OCI-M2 (cell line): ENCODE measurements at regions not wholly inside any gene's neighbourhood (a gene's known extent, or its start where the extent isn't known, plus 50 kb on each side); places are given as distances from the start of the nearest gene placed in this dataset.

Experiments used
- DNase-seq: peaks from one replicate; lab custom pipeline; 2025; ENCODE audit not compliant: unreplicated experiment; lab: John Stamatoyannopoulos, UW

DNA sequence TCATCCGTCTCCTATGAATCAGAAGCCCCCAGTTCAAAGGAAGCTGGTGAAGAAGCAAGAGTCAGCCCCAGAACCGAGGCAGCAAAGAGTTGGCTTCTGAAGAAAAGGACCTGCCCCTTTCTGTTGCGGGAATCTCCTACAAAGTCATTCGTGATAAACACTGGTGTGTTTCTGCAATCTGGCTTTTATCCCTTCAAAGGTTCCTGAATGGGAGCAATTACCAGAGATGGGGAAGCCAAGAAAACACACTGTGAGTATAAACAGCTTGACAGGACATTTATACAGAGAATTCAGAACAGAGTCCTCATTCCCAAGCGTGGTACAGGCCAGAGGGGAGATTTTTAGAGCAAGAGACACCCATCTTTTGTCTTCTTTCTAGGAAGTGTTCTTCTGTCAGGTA is 226.8 kb upstream of the LNX1 start:
- DNase-seq, result no peak

DNA sequence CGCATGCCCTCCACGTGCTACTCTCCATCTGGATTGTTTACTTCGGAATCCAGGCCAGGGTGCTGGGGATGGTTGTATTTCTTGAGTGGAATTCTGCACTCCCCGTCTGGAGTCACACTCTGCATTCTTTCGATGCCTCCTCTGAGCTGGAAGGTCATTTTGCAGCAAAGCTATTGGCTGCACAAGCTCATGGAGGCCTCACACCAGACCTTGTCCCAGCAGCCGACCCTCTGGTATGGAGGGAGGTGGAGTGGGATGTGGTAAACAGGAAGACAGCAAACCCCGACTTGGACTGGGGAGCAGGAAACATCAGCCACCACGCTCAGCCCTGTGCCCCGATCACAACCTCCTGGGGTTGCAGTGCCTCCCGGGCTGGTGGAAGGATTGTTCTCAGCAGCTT is 225.3 kb upstream of the LNX1 start:
- DNase-seq, result no peak

DNA sequence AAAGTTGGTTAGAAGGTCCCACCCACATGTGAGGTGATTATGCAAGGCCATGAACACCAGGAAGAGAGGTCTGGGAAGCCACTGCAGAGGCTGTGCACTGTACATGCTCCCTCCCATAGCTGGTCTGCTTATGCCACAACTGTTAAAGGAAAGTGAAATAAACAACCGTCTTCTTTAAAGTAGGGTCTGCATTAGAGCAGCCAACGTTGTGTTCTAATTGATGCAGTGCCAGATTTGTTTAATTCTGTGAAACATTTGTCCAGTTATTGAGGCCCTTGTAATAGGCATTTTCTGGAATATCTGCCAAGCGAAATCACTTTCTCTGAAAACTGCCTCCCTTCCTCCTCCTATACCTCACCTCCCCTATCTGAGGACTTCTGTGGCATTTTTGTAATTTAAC is 224.0 kb upstream of the LNX1 start:
- no peak for DNase-seq

DNA sequence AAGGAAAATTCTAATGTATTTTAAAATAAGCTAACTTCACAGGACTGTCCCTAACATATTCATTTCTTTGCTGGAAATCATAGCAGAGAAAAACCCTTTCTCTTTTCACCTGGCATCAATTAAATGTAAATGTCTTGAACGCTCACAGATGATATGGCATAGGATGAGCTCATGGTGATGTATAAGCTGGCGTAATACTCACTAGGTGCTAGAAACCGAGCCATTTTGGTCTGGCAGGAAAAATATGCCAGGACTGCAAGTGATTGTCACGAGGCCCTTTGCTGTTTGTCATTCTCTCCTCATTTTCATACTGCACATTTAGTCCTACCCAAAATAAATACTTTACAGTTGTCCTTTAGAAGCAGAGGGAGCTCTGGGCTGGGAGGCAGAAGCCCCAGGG is 222.7 kb upstream of the LNX1 start:
- no peak for DNase-seq

DNA sequence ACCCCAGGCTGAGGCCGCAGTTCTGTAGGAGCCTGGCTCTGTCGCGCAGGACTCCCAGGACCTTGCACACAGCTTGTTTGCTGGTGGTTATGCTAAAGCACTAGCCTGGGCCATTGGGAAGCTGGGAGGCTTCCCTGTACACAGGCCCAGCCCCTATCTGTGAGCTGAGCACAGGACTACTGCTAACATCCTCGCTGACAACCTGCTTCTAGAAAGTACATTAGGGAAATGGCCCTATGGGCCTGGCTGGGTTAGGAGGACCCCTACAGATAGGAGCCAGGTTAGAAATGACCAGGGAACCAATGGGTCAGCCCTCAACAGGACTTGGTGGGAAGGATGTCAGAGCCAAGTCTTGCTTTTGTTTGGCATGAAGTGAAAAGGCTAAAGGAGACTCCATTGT is 219.4 kb upstream of the LNX1 start:
- DNase-seq, result no peak

DNA sequence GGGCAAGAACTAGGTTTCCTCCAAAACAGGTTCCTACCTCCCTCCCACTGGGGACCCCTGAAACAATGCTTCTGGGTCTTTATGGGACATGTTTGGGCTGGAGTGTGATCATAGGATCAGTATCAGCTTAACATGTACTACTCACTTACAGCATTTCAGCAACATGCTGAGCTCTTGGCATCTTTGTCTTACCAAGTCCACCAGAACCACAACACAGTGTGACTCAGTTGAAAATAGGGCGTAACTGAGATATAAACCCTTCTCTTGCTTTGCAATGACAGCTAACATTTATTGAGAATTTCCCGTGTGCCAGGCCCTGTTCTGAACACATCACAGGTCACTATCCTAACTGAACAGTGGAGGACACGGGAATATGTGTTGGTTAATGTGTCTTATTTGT is 218.5 kb upstream of the LNX1 start:
- no peak for DNase-seq

DNA sequence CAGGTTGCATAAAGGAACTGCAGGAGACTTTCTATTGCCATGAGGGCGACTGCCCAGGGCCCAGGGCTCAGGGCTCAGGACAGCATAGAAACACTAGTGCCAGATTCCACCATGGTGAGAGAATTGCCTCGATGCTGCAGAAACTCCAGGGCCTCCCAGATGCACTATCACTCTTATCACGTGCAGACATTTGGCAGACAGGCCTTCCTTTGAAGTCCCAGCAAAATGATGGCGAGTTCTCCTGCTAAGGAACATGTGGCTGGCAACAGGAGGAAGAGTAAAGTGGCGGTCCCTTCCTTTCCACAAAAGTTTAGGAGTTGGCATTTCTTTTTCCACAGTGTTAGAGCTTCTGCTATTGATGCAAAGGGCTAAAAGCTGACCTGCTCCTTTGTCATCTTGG is 214.0 kb upstream of the LNX1 start:
- DNase-seq, result no peak

DNA sequence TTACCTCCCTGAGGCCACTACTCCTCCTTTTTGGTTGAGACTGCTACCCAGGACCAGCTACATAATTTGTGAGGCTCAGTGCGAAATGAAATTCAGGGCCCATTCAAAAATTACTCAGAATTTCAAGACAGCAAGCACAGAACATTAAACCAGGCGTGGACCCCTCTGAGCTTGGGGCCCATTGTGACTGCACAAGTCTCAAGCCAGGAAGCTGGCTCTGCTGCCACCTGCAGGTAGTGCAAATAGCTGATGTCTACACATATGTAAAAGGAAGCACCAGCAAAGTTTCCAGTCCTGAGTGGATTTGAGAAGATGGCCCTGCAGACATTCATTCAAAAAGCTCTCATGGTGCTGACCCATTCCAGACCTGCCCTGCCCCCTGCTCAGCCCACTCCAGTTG is 213.4 kb upstream of the LNX1 start:
- DNase-seq, result no peak

DNA sequence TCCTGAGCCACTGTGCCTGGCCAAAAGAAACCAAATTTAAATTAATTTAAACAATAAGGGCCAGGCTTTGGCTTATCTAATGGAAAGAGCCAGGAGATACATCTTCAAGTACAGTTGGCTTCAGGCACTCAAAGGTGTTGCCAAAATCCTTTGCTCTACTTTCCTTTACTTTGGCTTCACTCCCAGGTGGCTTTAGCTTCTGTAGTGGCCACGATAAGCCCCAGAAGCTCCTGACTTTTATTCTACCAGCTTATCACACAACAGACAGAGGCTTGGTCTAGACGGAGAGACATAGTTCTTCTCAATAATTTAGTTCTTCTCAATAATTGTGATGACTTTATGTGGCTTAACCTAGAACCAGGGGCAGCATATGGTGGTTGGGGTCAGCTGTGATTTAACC is 211.2 kb upstream of the LNX1 start:
- DNase-seq, result no peak

DNA sequence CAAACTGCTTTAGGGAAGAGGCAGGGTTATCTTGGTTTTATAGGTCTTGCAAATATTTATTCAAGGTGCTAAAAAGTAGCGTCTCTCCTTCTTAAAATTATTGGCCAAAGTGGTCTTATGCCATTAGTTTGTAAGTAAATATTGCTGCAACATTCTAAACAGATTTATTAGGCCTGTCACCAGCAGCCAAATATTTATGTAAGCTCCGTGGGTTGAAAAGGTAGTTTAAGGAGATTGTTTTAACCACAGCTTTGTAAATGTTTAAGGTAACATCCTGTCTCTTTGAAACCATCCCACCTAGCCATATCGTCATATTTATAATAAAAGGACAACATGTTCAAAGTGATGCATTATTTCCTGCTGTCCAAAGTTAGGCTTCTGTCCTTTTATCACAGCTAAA is 210.1 kb upstream of the LNX1 start:
- no peak for DNase-seq

DNA sequence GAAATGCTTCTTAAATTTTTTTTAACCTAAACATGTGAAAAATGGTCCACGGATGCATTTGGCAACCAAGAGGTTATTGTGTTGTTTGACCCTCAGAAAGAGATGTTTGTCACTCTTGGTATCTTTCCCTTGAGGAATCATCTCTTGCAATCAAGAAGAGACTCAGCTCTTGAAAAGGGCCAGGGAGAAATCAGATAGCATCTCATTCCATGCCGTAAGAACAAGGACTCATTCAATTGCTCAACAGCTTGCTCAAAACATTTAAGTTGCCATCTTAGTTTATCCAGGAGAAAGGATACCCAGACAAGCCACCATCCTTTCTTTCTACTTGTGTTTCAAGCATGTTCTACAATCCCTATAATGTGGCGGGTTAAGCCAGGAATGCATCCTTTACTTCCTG is 209.5 kb upstream of the LNX1 start:
- no peak for DNase-seq

DNA sequence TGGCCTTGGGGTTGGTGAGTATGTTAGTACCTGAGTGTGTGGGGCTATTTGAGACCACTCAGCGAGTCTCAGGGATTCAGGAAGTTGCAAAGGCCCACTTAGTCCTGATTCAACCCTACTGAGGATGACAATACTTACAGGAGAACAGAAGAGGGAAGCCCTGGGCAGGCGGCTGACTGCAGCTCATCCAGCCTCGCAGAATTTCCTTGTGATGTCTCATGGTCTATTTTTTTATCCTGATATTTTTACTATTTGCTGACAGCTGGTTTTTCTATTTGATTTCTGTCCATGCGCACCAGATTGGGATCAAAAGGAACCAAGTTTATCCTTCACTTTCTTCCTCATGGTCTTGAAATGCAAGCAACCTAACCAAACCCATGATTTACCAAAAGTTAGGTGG is 201.8 kb upstream of the LNX1 start:
- DNase-seq, result no peak

DNA sequence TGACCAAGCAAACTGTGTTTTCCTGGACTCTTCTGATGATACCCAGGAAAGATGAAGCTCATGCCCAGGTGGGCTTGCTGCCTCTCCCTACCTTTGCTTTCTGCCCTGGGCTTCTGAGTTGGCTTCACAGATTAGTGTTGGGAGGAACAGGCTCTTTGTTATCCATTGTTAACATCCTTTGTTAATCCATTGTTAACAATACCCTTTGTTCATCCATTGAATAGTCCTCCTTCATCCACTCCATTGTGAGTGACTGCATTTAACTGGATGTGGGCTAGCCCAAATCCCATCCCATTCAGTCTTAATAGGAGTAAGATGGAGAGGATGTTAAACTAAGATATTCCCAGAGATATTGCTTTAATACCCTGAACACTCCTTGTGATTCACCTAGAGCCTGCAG is 199.0 kb upstream of the LNX1 start:
- DNase-seq, result no peak

DNA sequence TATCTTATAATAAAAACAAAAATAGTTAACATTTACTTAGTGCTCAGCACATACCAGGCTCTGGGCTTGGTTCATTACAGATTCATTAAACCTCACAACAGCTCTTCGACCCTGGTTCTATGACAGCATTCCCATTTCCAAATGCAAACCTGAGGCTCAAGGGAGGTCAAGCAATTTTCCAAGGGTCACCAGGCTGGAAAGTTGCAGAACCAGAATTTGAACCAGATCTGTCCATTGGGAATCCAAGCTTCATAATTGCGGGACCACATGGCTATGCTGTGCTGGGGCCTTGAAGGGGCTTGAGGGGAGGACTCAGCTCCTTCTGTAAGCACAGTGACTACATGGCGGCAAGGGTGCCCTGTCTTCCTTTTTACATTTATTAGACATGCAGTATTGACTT is 197.3 kb upstream of the LNX1 start:
- no peak for DNase-seq

DNA sequence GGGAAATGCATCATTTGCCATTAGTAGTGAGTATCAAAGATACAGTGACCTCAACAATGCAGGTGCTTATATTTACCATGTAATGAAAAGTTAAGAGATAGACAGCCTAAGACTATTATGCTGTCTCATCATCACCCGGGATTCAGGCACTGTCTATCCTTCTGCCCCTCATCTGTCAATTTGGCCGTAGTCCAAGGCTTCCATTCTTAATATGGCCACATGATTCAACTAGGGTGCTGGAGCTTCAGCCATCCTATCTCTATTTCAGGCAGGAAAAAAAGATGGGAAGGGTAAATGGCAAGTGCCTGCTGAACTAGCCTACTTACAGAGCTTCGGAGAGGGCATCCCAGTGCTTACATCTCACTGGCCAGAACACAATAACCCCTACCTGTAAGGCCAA is 196.7 kb upstream of the LNX1 start:
- DNase-seq, result no peak

DNA sequence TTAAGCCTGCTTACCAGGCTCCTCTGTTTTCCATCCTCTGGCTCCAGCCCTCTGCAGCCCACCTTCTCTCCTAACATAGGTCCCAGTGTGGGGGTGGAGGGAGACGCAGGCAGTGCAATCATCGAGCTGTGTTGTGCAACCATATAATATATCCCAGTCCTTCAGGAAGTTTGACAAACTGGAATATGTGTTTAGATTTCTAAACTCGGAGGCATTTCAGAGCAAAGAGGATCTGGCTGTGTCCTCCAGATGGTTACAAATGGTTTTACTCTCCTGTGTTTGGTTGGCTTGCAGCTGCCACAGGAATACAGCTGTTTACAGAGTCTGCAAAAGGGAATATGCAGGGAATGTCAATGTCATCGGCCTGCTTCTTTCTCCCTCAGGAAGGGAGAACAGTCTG is 195.3 kb upstream of the LNX1 start:
- DNase-seq, result no peak

DNA sequence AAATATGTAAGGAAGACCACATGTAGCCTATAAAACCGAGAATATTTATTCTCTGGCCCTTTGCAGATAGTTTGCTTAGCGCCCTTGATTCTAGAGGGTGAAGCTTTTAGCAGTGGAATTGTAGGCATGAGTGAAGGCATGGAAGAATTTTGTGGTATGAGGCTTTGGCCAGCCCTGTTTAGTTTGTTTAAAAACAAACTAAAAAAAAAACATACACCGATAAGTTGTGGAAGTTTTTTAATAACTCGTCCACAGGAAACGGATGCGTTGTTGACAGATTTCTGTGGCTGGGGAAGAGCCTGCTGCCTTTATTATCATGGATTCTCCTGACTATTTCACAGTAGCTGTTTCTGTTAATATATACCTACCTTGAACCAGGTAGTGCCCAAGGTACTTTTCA is 194.7 kb upstream of the LNX1 start:
- no peak for DNase-seq

DNA sequence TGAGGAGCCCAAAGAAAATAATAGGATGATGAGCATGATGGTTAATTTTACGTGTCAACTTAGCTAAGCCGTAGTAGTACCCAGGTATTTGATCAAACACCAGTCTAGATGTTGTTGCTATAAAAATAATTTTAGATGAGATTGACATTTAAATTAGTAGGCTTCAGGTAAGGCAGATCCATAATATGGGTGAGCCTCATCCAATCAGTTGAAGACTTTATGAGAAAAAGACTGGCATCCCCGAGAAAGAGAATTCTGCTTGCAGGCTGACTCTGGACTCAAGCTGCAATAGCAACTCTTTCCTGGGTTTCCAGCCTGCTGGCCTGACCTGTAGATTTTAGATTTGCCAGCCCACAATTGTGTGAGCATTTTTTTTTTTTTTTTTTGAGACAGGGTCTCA is 192.8 kb upstream of the LNX1 start:
- DNase-seq, result no peak

DNA sequence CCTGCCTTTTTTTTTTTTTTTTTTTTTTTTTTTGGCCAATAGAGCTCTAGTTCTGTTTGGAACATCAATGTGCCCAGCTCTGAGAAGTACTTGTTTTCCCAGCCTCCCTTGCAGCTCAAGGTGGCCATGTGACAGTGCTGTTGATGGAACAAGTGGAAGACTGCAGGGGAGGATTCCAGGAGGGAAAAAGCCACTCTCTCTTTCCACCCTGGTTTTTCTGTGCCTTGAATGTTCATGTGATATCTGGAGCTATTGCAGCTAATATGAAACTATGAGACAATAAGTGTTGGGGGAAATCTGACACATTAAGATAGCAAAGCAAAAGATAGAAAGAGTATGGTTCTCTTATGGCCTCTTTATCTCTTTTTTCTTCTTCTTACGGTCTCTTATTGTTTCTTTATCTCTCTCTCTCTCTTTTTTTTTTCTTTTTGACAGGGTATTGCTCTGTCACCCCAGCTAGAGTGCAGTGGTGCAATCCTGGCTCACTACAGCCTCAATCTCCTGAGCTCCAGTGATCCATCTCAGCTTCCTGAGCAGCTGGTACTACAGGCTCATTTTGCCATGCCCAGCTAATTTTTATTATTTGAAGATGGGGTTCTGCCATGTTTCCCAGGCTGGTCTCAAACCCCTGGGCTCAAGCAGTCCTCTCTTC is 192.0 kb upstream of the LNX1 start:
- DNase-seq, result no peak

DNA sequence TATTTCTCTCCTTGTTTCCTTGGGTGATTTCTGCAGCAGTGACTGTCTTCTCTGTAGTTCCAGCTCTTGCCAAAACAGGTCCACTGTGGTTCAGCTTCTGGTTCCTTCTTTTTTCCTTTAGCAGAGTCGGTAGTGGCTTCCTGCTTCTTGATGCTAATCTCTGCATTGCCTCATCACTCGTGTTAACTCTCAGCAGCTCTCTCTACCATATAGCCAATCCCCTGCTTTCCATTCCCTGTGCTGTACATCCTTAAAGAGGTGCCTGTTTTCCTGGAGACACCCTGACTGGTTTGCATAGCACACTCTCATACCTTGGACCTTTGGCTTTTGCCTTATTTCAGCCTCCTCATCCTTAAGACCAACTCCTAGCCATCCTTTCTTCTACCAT is 191.2 kb upstream of the LNX1 start:
- DNase-seq, result no peak

DNA sequence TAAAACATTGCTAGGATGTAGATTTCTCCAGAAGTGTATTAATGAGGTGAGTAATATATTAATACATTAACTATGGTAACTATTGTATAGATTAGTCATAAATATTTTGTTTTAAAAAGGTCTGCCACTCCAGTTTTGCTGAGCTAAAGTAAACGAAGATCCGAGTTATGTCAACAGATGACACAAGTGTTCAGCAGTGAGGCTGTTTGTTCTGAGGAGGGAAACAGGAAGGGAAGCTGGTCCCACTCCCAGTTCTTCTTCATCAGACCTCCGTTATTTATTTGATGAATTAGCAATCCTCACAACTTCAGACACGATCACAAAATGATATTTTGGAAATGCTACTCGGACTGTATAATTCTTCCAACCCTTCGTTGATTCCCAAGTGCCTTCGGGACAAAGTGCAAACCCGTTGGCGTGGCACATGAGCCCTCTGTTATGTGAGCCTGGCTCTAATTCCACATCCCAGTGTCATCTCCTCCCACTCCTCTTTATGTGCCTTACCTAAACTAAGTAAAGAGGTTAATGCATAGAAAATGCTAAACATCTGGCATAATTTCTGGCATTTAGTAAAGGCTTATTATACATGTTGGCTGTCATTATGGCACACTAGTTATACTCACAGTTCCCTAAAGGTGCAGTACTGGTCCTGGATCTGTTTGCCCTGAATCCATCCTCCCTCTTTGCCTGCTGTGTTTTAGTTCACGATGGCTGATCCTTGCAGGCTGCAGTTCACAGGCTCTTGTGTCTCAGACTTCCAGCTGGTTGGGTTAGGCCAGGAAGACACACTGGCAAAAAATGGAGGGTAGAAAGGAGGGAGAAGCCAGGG is 190.6 kb upstream of the LNX1 start:
- no peak for DNase-seq

DNA sequence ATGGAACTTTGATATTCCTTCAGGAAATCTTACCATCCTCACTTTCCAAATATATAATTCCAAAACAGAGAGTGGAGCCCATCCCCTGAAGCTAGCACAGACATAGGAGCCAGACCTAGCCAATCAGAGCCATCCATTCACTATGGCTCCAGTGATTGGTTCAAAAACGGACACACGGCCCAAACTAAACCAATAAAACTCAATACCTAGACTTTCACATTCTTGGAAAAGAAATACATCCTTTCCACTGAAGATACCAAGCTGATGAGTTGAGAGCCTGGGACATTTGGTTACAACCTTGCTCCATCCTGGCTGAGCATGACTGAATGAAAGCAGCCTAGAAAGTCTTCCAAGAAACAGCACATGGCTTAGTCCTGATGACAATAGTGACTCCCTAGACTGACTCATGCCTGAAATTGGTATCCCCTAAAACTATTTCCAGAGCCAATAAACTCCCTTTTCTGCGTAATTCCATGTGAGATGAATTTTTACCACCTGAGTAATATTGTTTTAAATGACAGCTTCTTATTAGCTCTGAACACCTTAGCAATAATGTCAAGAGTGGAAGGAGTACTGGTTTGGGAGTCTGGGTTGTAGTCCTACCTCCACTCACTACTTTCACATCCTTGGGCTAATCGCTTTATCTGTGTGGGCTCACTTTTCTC is 189.6 kb upstream of the LNX1 start:
- no peak for DNase-seq
